Lung (tissue), 11 donors: ENCODE measurements at regions not wholly inside any gene's neighbourhood (a gene's known extent, or its start where the extent isn't known, plus 50 kb on each side); places are given as distances from the start of the nearest gene placed in this dataset.
"Not testable (repeated sequence)": the region's sequence is repeated elsewhere in the genome, so short reads cannot be mapped to it uniquely, and the experiment has no call there.

Source experiments
- ATAC-seq: fragments of 200-7000 bp; cut with Tn5 transposase; one replicate; pipeline ENCODE4 v1.9.1; 2020; ENCODE audit warnings: moderate number of reproducible peaks; ENCODE audit not compliant: insufficient read depth, low FRiP score
- DNase-seq, 3 donors: peaks; one replicate each; pipeline ENCODE4 v3.0.0-alpha.2; 2013 to 2017
- H3K27ac ChIP-seq, 2 donors: one replicate each; pipeline ENCODE4 v1.5.1; 2013; ENCODE audit warnings: mild to moderate bottlenecking in 2 of 2, moderate library complexity in 2 of 2, control low read depth in 1 of 2, inconsistent platforms in 1 of 2, low read depth in 1 of 2, low read length in 1 of 2
- H3K27me3 ChIP-seq, 3 donors: one replicate each; pipeline ENCODE4 v1.5.1; 2013; ENCODE audit warnings: low read length in 2 of 3; ENCODE audit not compliant: control insufficient read depth in 3 of 3, insufficient read depth in 3 of 3
- H3K36me3 ChIP-seq, 4 donors: one replicate each; pipeline ENCODE4 v1.5.1; 2013; ENCODE audit warnings: low read length in 4 of 4, mild to moderate bottlenecking in 1 of 4, moderate library complexity in 1 of 4; ENCODE audit not compliant: control insufficient read depth in 4 of 4, insufficient read depth in 4 of 4
- H3K4me1 ChIP-seq, 5 donors: one replicate each; pipeline ENCODE4 v1.5.1; 2013; ENCODE audit warnings: low read length in 5 of 5, mild to moderate bottlenecking in 2 of 5, moderate library complexity in 1 of 5; ENCODE audit not compliant: control insufficient read depth in 5 of 5, insufficient read depth in 5 of 5
- H3K4me3 ChIP-seq: one replicate; pipeline ENCODE4 v1.5.1; 2013; ENCODE audit warnings: mild to moderate bottlenecking, control low read depth, moderate library complexity
- H3K9ac ChIP-seq, 2 donors: one replicate each; pipeline ENCODE4 v1.5.1; 2013; ENCODE audit warnings: low read length in 2 of 2, control low read depth in 1 of 2; ENCODE audit not compliant: insufficient read depth in 1 of 2
- H3K9me3 ChIP-seq, 4 donors: one replicate each; pipeline ENCODE4 v1.5.1; 2013; ENCODE audit warnings: low read length in 3 of 4, mild to moderate bottlenecking in 1 of 4, moderate library complexity in 1 of 4; ENCODE audit not compliant: control insufficient read depth in 4 of 4, insufficient read depth in 3 of 4
- WGBS, 2 donors: extraction: QIAGEN DNeasy Blood & Tissue Kit; methylation state at CpG; one replicate each; pipeline ENCODE4 v1.1.7; 2013; 5-methylcytosine and 5-hydroxymethylcytosine counted together
- TF ChIP-seq, protein P1 (sequence below): IDR thresholded peaks from 2 replicates; pipeline ENCODE4 v1.5.1; 2012; ENCODE audit warnings: mild to moderate bottlenecking; ENCODE audit errors: control extremely low read depth, extremely low read depth
- donor health status: control.
- donor health status: control.
- donor health status: Bipolar disorder and iron deficiency.
- donor health status: healthy.
- donor health status: DM: yes; HTN: yes; CAD: no.

- 89% methylated on average over 12 of the region's 12 CpGs for WGBS, 2 donors
- Histone ChIP-seq H3K9me3 (peaks cover 0 to 17% (median 8%) of the 10 kb centered on the region in 4 donors), H3K4me3 (no peak overlapping the region), H3K36me3 (no peaks in the 10 kb centered on the region), H3K4me1 (no peaks in the 10 kb centered on the region), H3K9ac (no peak overlapping the region), H3K27ac (no peak overlapping the region), H3K27me3 (no peaks in the 10 kb centered on the region)
- TF ChIP-seq, protein P1, sequence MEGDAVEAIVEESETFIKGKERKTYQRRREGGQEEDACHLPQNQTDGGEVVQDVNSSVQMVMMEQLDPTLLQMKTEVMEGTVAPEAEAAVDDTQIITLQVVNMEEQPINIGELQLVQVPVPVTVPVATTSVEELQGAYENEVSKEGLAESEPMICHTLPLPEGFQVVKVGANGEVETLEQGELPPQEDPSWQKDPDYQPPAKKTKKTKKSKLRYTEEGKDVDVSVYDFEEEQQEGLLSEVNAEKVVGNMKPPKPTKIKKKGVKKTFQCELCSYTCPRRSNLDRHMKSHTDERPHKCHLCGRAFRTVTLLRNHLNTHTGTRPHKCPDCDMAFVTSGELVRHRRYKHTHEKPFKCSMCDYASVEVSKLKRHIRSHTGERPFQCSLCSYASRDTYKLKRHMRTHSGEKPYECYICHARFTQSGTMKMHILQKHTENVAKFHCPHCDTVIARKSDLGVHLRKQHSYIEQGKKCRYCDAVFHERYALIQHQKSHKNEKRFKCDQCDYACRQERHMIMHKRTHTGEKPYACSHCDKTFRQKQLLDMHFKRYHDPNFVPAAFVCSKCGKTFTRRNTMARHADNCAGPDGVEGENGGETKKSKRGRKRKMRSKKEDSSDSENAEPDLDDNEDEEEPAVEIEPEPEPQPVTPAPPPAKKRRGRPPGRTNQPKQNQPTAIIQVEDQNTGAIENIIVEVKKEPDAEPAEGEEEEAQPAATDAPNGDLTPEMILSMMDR: no peak
- ATAC-seq (no peak), DNase-seq (no peak)
These were observed 598.1 kb downstream of the UQCRFS1 start for GRCh38 chr19:28614634-28615545.

- TF ChIP-seq, protein P1: no peak
- Histone ChIP-seq H3K27me3 (no peaks in the 10 kb centered on the region), H3K36me3 (no peaks in the 10 kb centered on the region), H3K4me3 (no peak overlapping the region), H3K27ac (no peak overlapping the region), H3K9me3 (peaks cover 0 to 22% (median 8%) of the 10 kb centered on the region in 4 donors), H3K4me1 (no peaks in the 10 kb centered on the region), H3K9ac (no peak overlapping the region)
- ATAC-seq (no peak), DNase-seq (no peak)
- WGBS, 2 donors: 87 to 92% methylated on average over 8 of the region's 8 CpGs
These were observed 600.6 kb downstream of the UQCRFS1 start for GRCh38 chr19:28612275-28612769.

- WGBS, 2 donors: 70 to 80% methylated on average over 8 of the region's 8 CpGs
- peak in 2 of 3 donors; percentile 20 to 24 for DNase-seq
- ATAC-seq: not testable (repeated sequence)
These were observed 601.6 kb downstream of the UQCRFS1 start for GRCh38 chr19:28611227-28611914.

GRCh38 chr19:28610731-28611130, 602.2 kb downstream of the UQCRFS1 start:
- H3K4me3 ChIP-seq: no peak overlapping the region
- no peaks in the 10 kb centered on the region for H3K27me3 ChIP-seq
- 75 to 87% methylated on average over 6 of the region's 6 CpGs for WGBS, 2 donors
- H3K27ac ChIP-seq: no peak overlapping the region
- no peak for ATAC-seq
- H3K36me3 ChIP-seq: no peaks in the 10 kb centered on the region
- no peak overlapping the region for H3K9ac ChIP-seq
- no peaks in the 10 kb centered on the region for H3K4me1 ChIP-seq
- DNase-seq: no peak
- TF ChIP-seq, protein P1: no peak
- H3K9me3 ChIP-seq: peaks cover 0 to 33% (median 11%) of the 10 kb centered on the region in 4 donors

More at GRCh38 chr19:28611227-28611914, 601.6 kb downstream of the UQCRFS1 start:
- H3K36me3 ChIP-seq, H3K27ac ChIP-seq, H3K4me1 ChIP-seq, H3K9ac ChIP-seq, H3K27me3 ChIP-seq, H3K4me3 ChIP-seq: not testable (repeated sequence)
- peaks cover 0 to 31% (median 10%) of the 10 kb centered on the region in 4 donors for H3K9me3 ChIP-seq
